ENCODE measurements at regions not wholly inside any gene's neighbourhood (a gene's known extent, or its start where the extent isn't known, plus 50 kb on each side); places are given as distances from the start of the nearest gene placed in this dataset.

GRCh38 chr11:70528794-70529580 lies 130.7 kb downstream of the CTTN start:
- TF ChIP-seq CTCF (IDR thresholded peaks at IDR 0.05; ENCODE audit: insufficient read depth, low read depth, low read length) (no peak), EZH2 (IDR thresholded peaks at IDR 0.05; ENCODE audit: insufficient read depth, low read length) (no peak)
